Hematopoietic multipotent progenitor cell treated with erythropoietin and hydrocortisone succinate and interleukin-3 and kit ligand, for 8 days (in vitro differentiated cells): ENCODE measurements at regions not wholly inside any gene's neighbourhood (a gene's known extent, or its start where the extent isn't known, plus 50 kb on each side); places are given as distances from the start of the nearest gene placed in this dataset.

ENCODE experiments used
- DNase-seq: peaks from one replicate; pipeline ENCODE4 v3.0.0-alpha.2; 2015

GRCh38 chr6:66986940-66987339, 1279.9 kb upstream of the EYS start:
- no peak for DNase-seq

GRCh38 chr6:66985816-66986215, 1278.8 kb upstream of the EYS start:
- DNase-seq, result no peak

GRCh38 chr6:66970373-66970772, 1263.3 kb upstream of the EYS start:
- DNase-seq, result no peak

- DNase-seq, result no peak
These were observed 1258.2 kb upstream of the EYS start for GRCh38 chr6:66965227-66965626.

- DNase-seq, result no peak
These were observed 1257.2 kb upstream of the EYS start for GRCh38 chr6:66964216-66964615.

- no peak for DNase-seq
These were observed 1255.1 kb upstream of the EYS start for GRCh38 chr6:66962082-66962481.

DNA sequence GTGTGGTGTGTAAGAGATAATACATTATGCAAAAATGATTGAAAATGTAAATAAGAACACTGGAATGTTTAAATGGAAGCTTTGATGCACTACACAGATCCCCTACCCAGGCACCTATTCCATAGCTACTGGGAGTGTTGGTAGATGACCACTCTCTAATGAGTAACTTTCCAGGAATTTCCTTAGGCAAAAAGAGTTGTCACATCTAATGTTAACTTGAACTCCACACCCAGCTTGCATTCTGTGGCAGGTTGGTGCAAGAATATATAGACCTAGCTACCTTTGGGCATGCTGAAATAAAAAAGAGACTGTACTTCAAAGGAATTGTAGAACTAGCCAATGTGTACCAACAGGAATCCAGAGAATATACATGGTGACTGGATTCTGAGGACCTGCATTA, 1254.2 kb upstream of the EYS start:
- DNase-seq, result no peak

DNA sequence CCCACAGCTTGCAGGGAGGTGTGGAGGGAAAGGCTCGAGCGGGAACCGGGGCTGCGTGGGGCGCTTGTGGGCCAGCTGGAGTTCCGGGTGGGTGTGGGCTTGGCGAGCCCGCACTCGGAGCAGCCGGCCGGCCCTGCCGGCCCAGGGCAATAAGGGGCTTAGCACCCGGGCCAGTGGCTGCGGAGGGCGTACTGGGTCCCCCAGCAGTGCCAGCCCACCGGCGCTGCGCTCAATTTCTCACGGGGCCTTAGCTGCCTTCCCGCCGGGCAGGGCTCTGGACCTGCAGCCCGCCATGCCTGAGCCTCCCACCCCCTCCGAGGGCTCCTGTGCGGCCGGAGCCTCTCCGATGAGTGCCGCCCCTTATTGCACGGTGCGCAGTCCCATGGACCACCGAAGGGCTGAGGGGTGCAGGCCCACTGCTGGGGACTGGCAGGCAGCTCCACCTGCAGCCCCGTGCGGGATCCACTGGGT, 1242.2 kb upstream of the EYS start:
- no peak for DNase-seq

- DNase-seq, result no peak
These were observed 1241.1 kb upstream of the EYS start for GRCh38 chr6:66948106-66948505.

- DNase-seq, result no peak
These were observed 1233.0 kb upstream of the EYS start for GRCh38 chr6:66940003-66940402.

DNA sequence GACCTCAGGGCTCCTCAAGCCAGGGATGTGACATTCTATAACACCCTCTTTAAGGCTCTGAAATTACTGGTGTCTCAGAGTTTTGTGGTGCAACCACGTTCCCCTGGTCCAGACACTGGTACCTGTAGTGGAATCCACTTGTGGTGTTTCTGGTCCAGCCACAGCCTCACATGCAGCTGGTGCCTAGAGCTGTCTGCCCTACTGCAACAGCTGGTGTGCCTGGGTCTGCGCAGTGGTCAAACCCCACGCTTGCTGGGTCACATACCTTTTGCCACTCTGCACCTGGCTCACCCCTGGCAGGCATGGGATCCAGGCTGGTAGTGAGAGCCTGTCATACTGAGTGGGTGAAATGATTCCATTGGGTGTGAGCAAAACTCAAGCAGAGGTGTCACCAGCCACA, 1230.2 kb upstream of the EYS start:
- no peak for DNase-seq

DNA sequence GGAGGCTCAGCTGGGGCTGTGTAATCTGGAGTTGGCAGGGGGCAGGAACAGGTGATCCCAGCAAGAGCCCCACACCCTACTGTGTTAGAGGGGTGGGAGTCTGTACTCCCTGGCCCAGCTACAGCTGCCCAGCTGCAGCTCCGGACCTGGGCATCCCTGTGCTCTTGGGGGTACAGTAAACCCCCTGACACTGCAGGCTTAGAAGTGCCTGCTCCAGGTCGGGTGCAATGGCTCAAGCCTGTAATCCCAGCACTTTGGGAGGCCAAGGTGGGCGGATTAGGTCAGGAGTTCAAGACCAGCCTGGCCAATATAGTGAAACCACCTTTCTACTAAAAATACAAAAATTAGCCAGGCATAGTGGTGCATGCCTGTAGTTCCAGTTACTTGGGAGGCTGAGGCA, 1228.6 kb upstream of the EYS start:
- no peak for DNase-seq

DNA sequence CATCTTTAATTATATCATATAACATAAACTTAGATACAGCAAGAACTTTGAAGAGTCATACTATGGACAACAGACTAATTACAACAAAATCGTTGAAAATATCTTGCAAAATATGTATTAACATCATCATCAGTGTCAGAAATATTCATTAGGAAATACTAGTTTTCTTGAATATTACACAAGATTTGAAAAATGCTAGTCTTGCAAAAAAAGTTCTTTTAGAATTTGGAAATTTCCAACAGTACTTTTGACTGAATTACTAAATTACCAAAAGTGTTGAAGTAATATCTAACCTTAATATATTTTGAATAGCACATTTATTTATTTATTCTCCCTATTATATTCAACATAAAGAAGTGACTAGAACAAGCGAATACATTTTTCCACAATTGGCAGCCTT, 1224.8 kb upstream of the EYS start:
- no peak for DNase-seq

GRCh38 chr6:66930559-66931290, 1223.7 kb upstream of the EYS start:
- DNase-seq, result no peak

DNA sequence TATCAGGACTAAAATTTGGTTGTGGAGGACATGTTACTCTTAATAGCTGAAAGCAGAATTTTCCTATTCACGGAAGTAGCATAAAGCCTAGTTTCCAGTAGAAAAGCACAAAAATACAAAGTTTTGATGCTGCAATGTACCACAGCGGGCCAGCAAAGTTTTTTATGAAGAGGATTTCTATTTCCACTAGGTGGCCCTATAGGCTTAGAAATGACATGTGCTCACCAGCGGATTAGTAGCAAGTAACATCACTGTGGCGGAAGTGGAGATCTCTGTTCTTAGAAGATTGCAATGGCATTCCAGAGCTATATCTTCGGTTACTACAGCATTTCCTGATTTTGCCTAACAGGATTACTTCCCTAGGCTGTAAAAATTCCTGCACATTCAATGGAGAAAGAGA, 1219.0 kb upstream of the EYS start:
- no peak for DNase-seq

- no peak for DNase-seq
These were observed 1206.6 kb upstream of the EYS start for GRCh38 chr6:66913657-66914056.

- DNase-seq, result no peak
These were observed 1195.4 kb upstream of the EYS start for GRCh38 chr6:66902457-66902856.

GRCh38 chr6:66900133-66901083, 1193.4 kb upstream of the EYS start:
- no peak for DNase-seq

GRCh38 chr6:66897576-66897975, 1190.5 kb upstream of the EYS start:
- peak; percentile 6 for DNase-seq

- DNase-seq, result no peak
These were observed 1189.4 kb upstream of the EYS start for GRCh38 chr6:66896415-66896814.

DNA sequence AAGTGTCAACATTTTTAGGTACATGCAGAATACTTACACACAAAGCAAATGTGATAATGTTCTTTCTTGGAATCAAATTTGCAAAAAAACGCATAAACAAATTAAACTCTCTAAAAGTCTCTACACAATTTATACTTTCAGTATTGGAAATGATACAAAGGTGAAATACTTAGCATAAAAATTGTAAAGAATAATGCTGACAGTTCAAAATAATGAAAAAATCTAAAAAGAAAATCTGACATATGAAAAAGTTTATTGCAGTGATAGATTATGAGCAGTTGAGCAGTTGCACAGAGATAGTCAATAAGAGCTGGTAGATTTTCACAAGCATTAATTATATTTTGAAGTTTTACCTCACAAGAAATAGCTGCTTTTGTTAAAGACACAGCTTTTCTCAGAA, 1176.4 kb upstream of the EYS start:
- DNase-seq, result no peak

DNA sequence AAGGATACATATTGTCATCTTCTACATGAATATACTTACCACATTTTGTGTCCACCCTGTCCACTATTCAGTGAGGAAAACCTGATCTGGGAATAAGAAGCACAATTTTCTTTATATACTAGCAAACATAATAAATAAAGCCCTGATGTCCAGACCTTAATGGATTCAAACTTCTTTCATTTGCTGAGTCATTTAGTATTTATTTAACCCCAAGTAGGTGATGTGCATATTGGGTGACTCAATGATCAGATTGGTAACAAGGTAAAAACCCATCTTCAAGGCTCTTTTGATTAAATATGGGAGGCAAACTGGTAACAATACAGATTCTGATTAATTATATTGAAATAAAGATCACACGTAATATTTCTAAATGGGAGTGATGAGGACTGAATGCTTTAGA, 1159.8 kb upstream of the EYS start:
- DNase-seq, result no peak

DNA sequence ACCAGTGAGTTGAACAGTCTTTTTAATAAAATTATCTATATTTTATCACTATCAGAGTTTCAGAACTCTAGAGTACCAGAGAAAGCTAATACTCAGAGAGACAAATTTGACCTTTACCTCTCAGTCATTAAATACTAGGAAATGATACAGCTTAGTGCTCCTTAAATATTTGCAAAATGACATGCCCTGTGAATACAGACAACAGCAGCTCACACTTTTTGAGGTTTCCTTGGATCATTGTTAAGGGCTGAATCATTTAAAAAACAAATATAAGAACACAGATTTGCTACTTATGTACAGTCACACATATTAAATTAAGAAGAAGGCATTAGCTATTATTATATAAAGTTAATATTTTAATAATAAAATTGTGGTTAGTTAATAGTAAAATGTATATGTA, 1158.7 kb upstream of the EYS start:
- DNase-seq, result no peak

DNA sequence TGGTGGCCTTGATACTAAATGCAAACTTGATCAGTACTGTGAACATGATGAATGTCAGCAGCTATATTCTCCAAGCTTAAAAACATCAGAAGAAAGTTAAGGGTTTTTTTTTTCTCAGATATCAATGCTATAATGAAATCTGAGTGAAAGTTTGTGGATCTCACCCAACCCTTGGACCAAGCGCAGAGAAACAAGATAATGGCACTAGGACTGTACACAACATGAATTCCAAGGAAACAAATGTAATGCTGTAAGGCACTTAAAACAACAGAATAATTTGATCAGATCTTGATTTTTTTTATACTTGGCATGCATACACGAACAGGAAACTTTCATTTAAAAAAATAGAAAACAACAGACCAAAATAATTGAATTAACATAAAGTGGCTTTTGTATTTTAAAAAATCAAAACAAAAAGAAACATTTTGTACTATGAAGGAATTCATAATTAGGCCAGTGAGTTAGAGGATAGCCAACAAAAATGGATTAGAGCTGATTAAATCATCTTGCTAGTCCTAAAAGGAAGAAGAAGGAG, 1154.0 kb upstream of the EYS start:
- DNase-seq, result no peak
